Mammary epithelial cell (primary cell): ENCODE measurements at regions not wholly inside any gene's neighbourhood (a gene's known extent, or its start where the extent isn't known, plus 50 kb on each side); places are given as distances from the start of the nearest gene placed in this dataset.

Source experiments
- CTCF ChIP-seq, 2 donors: IDR thresholded peaks in 1 of 2; conservative IDR thresholded peaks in 1 of 2; 2 replicates each; pipeline ENCODE4 v1.5.1; 2011 to 2012; ENCODE audit warnings: inconsistent platforms in 2 of 2, low read length in 2 of 2, mild to moderate bottlenecking in 2 of 2, control low read depth in 1 of 2, low read depth in 1 of 2; ENCODE audit not compliant: insufficient read depth in 1 of 2; ENCODE audit errors: extremely low read depth in 1 of 2
- EZH2 ChIP-seq: IDR thresholded peaks from 2 replicates; pipeline ENCODE4 v1.6.1; 2012; ENCODE audit warnings: low read length, inconsistent platforms, borderline replicate concordance

GRCh38 chr10:93245147-93245546, 171.5 kb downstream of the CYP26A1 start:
- TF ChIP-seq CTCF (conservative IDR thresholded peaks at IDR 0.05 in 1 of 2, IDR thresholded peaks at IDR 0.05 in 1 of 2; ENCODE audit: extremely low read depth in 1 of 2, insufficient read depth in 1 of 2, low read depth in 1 of 2, low read length in 2 of 2) = no peak
- TF ChIP-seq EZH2 = no peak
